ENCODE measurements at regions not wholly inside any gene's neighbourhood (a gene's known extent, or its start where the extent isn't known, plus 50 kb on each side); places are given as distances from the start of the nearest gene placed in this dataset.

DNA sequence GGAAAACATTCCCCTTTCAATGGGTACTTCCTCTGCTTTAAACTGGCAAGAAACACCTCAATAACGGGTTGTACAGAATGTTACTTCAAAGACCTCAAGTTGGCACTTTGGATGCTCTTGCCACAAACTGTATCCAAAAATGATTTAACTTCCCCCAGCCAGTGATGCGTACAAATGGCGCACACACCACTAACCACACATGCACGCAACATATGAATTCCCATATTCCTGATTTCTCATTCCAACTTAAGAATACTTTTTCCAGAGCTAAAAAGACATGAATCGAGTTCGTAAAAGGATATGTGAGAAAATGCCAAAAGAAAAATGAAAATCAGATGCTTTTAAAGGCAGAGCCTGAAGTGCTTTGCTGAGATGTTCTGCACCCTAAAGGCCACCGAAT is 388.0 kb upstream of the PIK3R1 start:
- Histone ChIP-seq H3K27ac (no peak overlapping the region), H3K36me3 (no peaks in the 10 kb centered on the region), H3K4me1 (ENCODE audit: control insufficient read depth in 1 of 2, low read depth in 2 of 2) (no peaks in the 10 kb centered on the region), H3K4me3 (no peak overlapping the region), H3K27me3 (replicated peaks; ENCODE audit: insufficient read depth) (no peaks in the 10 kb centered on the region), H3K9me3 (no peaks in the 10 kb centered on the region)
- DNase-seq (ENCODE audit: low spot score): no peak
- no peak for TF ChIP-seq CTCF (IDR thresholded peaks at IDR 0.05)
- ATAC-seq (ENCODE audit: insufficient number of reproducible peaks, low FRiP score, low read depth): no peak

GRCh38 chr5:67824852-67825251 is 390.7 kb upstream of the PIK3R1 start:
- Histone ChIP-seq H3K4me1 (ENCODE audit: control insufficient read depth in 1 of 2, low read depth in 2 of 2) (no peaks in the 10 kb centered on the region), H3K27ac (no peak overlapping the region), H3K27me3 (replicated peaks; ENCODE audit: insufficient read depth) (no peaks in the 10 kb centered on the region), H3K36me3 (no peaks in the 10 kb centered on the region), H3K9me3 (no peaks in the 10 kb centered on the region), H3K4me3 (no peak overlapping the region)
- TF ChIP-seq CTCF (IDR thresholded peaks at IDR 0.05): no peak
- no peak for DNase-seq (ENCODE audit: low spot score)
- no peak for ATAC-seq (ENCODE audit: insufficient number of reproducible peaks, low FRiP score, low read depth)

DNA sequence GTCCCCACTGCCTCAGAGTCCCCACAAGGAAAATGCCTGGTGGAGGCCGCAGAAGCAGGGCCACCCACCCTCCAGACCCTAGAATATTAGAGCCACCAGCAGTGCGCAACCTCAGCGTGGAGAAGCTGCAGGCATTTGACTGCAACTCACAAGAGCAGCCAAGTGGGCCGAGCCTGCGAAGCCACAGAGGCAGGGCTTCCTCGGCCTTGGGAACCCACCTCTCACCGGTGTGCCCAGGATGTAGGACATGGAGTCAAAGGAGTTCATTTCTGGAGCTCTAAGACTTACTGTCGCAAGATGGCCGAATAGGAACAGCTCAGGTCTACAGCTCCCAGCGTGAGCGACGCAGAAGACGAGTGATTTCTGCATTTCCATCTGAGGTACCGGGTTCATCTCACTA is 397.9 kb upstream of the PIK3R1 start:
- Histone ChIP-seq H3K4me1 (ENCODE audit: control insufficient read depth in 1 of 2, low read depth in 2 of 2) (peaks cover 20 to 40% of the 10 kb centered on the region in 2 donors), H3K9me3 (no peaks in the 10 kb centered on the region), H3K4me3 (no peak overlapping the region), H3K27me3 (replicated peaks; ENCODE audit: insufficient read depth) (no peaks in the 10 kb centered on the region), H3K36me3 (no peaks in the 10 kb centered on the region), H3K27ac (no peak overlapping the region)
- DNase-seq (ENCODE audit: low spot score): no peak
- no peak for ATAC-seq (ENCODE audit: insufficient number of reproducible peaks, low FRiP score, low read depth)
- TF ChIP-seq CTCF (IDR thresholded peaks at IDR 0.05): no peak

DNA sequence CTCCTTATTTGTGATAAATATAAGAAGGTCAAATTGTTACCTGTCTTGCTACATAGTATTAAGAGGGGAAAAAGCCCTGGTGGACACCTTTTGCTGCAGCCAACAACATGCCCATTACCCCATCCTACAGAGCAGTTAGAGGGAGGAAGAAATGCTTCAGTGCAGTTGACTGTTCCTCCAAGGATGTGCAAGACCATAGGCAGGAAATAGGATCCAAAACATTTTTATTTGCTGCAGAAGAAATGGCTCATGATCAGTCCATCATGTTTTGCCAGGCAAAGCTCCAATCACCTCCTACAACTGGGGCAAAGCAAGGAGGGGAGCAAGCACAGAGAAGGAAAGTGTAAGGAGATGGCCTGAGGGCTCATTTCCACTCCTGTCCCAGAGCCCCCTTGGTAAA is 399.1 kb upstream of the PIK3R1 start:
- ATAC-seq (ENCODE audit: insufficient number of reproducible peaks, low FRiP score, low read depth) (no peak), DNase-seq (ENCODE audit: low spot score) (no peak)
- Histone ChIP-seq H3K27ac (no peak overlapping the region), H3K9me3 (no peaks in the 10 kb centered on the region), H3K36me3 (no peaks in the 10 kb centered on the region), H3K27me3 (replicated peaks; ENCODE audit: insufficient read depth) (no peaks in the 10 kb centered on the region), H3K4me3 (no peak overlapping the region), H3K4me1 (ENCODE audit: control insufficient read depth in 1 of 2, low read depth in 2 of 2) (peaks cover 20 to 40% of the 10 kb centered on the region in 2 donors)
- TF ChIP-seq CTCF (IDR thresholded peaks at IDR 0.05): no peak

GRCh38 chr5:67815455-67816391 is 399.8 kb upstream of the PIK3R1 start:
- Histone ChIP-seq H3K4me3 (peak overlapping the region; percentile 20), H3K9me3 (no peaks in the 10 kb centered on the region), H3K27me3 (replicated peaks; ENCODE audit: insufficient read depth) (no peaks in the 10 kb centered on the region), H3K36me3 (no peaks in the 10 kb centered on the region), H3K4me1 (ENCODE audit: control insufficient read depth in 1 of 2, low read depth in 2 of 2) (peaks cover 20 to 40% of the 10 kb centered on the region in 2 donors), H3K27ac (peak overlapping the region; percentile 18 to 39)
- DNase-seq (ENCODE audit: low spot score): no peak
- peak; percentile 50 for ATAC-seq (ENCODE audit: insufficient number of reproducible peaks, low FRiP score, low read depth)
- TF ChIP-seq CTCF (IDR thresholded peaks at IDR 0.05): no peak
